Stimulated activated naive CD8-positive, alpha-beta T cell treated with anti-CD3 and anti-CD28 coated beads, Interleukin-15, amount 100 ng/mL, for 72 hours (primary cell): ENCODE measurements at regions not wholly inside any gene's neighbourhood (a gene's known extent, or its start where the extent isn't known, plus 50 kb on each side); places are given as distances from the start of the nearest gene placed in this dataset.
"Not testable (repeated sequence)": the region's sequence is repeated elsewhere in the genome, so short reads cannot be mapped to it uniquely, and the experiment has no call there.

Source experiments
- ATAC-seq: fragments of 150-1000 bp; cut with Tn5 transposase; 2 replicates; pipeline ENCODE4 v1.10.0; 2021; ENCODE audit warnings: mild to moderate bottlenecking, moderate library complexity
- DNase-seq, 2 donors: peaks; one replicate each; pipeline ENCODE4 v3.0.0; 2021 to 2022
- H3K27ac Mint-ChIP-seq, 2 donors: one replicate each; pipeline ENCODE4 v1.8.0; 2022; ENCODE audit warnings: mild to moderate bottlenecking in 2 of 2, mixed read lengths in 2 of 2, moderate library complexity in 2 of 2
- H3K27me3 Mint-ChIP-seq: one replicate; pipeline ENCODE4 v1.8.0; 2022; ENCODE audit warnings: mixed read lengths
- H3K4me1 Mint-ChIP-seq: one replicate; pipeline ENCODE4 v1.8.0; 2022; ENCODE audit warnings: mild to moderate bottlenecking, mixed read lengths
- H3K4me3 Mint-ChIP-seq, 2 donors: one replicate each; pipeline ENCODE4 v1.8.0; 2022; ENCODE audit warnings: mild to moderate bottlenecking in 2 of 2, mixed read lengths in 2 of 2, moderate library complexity in 1 of 2
- H3K9me3 Mint-ChIP-seq, 2 donors: one replicate each; pipeline ENCODE4 v1.8.0; 2022; ENCODE audit warnings: mixed read lengths in 2 of 2

- Mint-ChIP-seq H3K9me3 (peaks cover 11 to 13% of the 10 kb centered on the region in 2 donors), H3K4me1 (no peaks in the 10 kb centered on the region)
- no peak for DNase-seq
These were observed 73.9 kb upstream of the SOX11 start for GRCh38 chr2:5618271-5618670.

GRCh38 chr2:5625556-5626065, 66.6 kb upstream of the SOX11 start:
- peaks cover 8 to 15% of the 10 kb centered on the region in 2 donors for H3K9me3 Mint-ChIP-seq
- not testable (repeated sequence) for H3K27me3 Mint-ChIP-seq, H3K4me3 Mint-ChIP-seq, DNase-seq, ATAC-seq, H3K4me1 Mint-ChIP-seq, H3K27ac Mint-ChIP-seq

More at GRCh38 chr2:5618271-5618670, 73.9 kb upstream of the SOX11 start:
- H3K27ac Mint-ChIP-seq: no peak overlapping the region
- no peaks in the 10 kb centered on the region for H3K27me3 Mint-ChIP-seq
- no peak overlapping the region for H3K4me3 Mint-ChIP-seq
- ATAC-seq: no peak

- not testable (repeated sequence) for H3K9me3 Mint-ChIP-seq, H3K4me3 Mint-ChIP-seq, H3K4me1 Mint-ChIP-seq, ATAC-seq, H3K27me3 Mint-ChIP-seq, H3K27ac Mint-ChIP-seq, DNase-seq
These were observed 63.7 kb upstream of the SOX11 start for GRCh38 chr2:5628484-5628883.

- peak overlapping the region in 1 of 2 donors; percentile 70 for H3K27ac Mint-ChIP-seq
- not testable (repeated sequence) for H3K9me3 Mint-ChIP-seq, H3K4me1 Mint-ChIP-seq, ATAC-seq, DNase-seq, H3K4me3 Mint-ChIP-seq, H3K27me3 Mint-ChIP-seq
These were observed 62.7 kb upstream of the SOX11 start for GRCh38 chr2:5629510-5629909.

- H3K4me1 Mint-ChIP-seq, H3K27me3 Mint-ChIP-seq, DNase-seq, ATAC-seq, H3K9me3 Mint-ChIP-seq, H3K27ac Mint-ChIP-seq, H3K4me3 Mint-ChIP-seq: not testable (repeated sequence)
These were observed 55.1 kb upstream of the SOX11 start for GRCh38 chr2:5637051-5637450.
